Middle frontal gyrus (tissue), 1 donor: ENCODE measurements at regions not wholly inside any gene's neighbourhood (a gene's known extent, or its start where the extent isn't known, plus 50 kb on each side); places are given as distances from the start of the nearest gene placed in this dataset.

Experiments used
- DNase-seq: peaks from one replicate; pipeline ENCODE4 v3.0.0-alpha.2; 2015; ENCODE audit warnings: low spot score; ENCODE audit errors: extremely low spot score

DNA sequence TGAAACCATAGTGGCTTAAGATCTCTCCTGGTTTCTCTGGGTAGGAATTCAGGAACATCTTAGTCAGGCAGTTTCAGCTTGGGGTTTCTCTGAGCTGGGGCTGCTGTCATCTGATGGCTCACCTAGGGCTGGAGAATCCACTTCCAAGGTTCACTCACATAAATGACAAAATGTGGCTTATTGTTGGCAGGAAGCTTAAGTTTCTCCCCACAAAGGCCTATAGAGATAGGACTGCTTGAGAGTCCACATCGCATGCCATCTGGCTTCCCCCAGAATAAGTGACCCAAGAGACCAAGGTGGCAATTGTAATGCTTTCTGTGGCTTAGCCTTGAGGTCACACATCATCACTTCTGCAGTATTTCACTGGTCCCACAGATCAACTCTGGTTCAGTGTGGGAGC lies 131.4 kb downstream of the EDN1 start:
- DNase-seq: no peak

DNA sequence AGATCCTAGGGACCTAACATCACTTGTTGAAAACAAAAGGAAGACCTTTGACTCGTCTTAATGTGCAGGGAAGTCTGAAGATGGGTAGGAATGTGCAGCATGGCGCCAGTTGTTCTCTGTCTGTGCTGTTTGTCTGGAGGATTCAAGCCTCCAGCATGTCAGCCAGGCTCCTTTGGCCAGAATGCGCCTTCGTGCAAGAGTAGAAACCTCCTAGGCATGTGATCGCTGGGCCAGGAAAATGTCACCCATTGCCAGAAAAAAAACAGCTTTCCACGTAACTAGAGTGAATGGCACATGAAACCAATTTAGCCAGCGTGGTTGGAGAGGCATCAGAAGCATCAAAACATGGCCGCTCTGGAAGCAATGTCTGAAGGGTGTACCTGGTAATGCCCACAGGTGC lies 132.7 kb downstream of the EDN1 start:
- DNase-seq: no peak

DNA sequence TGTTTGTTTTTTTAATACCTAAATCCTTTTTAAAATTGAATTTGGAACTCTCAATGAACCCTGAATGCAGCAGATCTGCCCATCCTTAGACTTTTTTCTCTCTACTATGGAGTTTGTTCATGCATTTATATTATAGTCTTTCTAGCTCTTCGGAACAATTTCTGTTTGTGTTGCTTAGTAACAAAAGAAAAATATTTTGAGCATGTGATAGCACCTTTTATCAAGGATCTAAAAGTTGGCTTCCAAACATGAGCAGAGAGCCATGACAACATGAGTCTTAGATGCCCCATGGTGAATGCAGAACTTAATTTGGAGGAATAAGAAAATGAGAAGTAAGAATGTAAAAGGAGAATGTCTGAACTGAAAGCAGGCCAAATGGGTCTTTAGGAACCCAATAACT lies 133.7 kb downstream of the EDN1 start:
- DNase-seq: no peak

- DNase-seq: no peak
Observed at GRCh38 chr6:12426121-12426520, 136.0 kb downstream of the EDN1 start.

DNA sequence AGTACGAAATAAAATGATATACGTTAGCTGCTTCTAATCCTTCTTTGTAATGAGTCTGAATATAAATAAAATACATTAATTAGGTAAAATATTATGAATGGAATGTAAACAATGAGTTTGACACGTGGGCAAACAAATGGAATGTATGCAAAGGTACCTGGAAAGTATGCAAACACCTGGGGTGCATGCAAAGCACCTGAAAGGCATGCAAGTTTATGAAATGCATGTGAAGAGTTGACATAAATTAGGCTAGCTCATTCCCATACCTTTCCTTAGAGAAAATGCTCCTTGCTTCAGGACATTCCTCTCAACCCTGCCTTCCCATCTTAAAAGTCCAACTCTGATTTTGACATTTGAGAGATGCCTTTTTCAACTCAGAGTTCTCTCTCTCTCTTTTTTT lies 140.9 kb downstream of the EDN1 start:
- no peak for DNase-seq

DNA sequence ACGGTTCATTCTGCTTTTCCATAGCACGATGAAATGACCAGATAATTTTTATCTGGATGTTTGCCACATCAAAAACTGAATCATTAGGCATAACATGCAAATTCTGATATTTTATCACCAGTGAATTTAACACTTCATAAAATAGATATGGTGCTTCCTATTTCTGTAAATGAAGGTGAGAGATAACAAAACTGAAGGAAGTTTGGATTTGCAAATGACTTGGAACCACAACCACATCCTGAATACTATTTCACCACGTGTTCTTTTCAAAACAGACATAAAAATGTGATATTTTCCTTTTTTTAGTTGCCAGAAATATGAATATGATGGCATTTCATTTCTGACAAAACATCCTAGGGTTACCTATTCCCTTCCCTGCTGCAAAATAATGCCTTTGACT lies 146.1 kb downstream of the EDN1 start:
- no peak for DNase-seq

- DNase-seq: no peak
Observed at GRCh38 chr6:12436683-12437082, 146.5 kb downstream of the EDN1 start.

GRCh38 chr6:12439296-12439695 lies 149.1 kb downstream of the EDN1 start:
- no peak for DNase-seq

GRCh38 chr6:12440981-12441380 lies 150.8 kb downstream of the EDN1 start:
- DNase-seq: no peak

- no peak for DNase-seq
Observed at GRCh38 chr6:12442455-12442854, 152.3 kb downstream of the EDN1 start.

DNA sequence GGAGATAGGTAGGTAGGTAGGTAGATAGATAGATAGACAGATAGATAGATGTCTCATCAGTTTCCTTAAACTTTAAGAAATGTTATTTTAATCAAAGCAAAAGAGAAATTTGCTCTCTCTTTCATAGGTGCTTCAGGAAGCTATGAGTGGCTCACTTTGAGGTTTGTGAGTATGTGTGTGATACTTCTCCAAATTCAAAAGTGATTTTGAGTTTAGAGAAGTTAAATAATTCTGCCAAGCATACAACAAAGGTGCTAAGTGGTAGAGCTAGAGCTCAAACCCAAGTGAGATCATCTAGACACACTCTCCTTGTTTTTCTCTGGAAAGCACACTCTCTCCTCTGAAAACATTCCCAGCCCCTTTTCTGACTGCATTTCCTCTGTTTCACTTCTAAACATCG lies 156.2 kb downstream of the EDN1 start:
- no peak for DNase-seq

DNA sequence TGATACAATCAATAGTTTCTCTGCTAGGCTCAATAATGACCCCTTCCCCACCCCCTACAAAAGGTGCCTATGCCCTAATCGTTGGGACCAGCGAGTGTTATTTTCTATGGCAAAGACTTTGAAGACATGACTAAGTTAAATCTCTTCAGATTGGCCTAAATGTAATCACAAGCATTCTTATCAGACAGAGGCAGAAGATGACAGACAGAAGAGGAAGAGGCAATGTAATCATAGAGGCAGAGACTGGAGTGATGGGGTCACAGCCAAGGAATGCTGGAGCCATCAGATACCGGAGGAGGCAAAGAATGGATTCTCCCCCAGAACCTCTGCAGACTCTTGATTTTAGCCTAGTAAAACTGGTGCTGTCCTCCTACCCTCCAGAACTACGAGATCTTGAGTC lies 159.3 kb downstream of the EDN1 start:
- DNase-seq: no peak

DNA sequence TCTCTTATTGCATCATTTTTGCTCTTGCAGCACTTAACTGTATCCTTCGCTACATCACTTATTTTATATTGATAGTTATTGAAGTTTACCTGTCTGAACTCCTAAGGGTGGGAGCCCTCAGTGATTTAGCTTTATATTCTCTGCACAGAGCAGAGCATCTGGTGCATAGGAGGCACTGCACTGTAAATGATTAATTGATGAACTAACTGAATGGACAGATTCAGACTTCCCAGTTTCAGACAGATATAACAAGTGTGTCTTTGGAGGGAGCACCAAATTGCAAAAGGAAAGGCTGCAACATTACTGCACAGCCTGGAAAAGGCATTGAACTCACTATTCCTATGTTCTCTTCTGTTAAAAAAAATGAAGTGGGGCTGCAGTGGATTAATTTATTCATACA lies 160.3 kb downstream of the EDN1 start:
- DNase-seq: no peak

GRCh38 chr6:12456343-12456742 lies 166.2 kb downstream of the EDN1 start:
- no peak for DNase-seq

DNA sequence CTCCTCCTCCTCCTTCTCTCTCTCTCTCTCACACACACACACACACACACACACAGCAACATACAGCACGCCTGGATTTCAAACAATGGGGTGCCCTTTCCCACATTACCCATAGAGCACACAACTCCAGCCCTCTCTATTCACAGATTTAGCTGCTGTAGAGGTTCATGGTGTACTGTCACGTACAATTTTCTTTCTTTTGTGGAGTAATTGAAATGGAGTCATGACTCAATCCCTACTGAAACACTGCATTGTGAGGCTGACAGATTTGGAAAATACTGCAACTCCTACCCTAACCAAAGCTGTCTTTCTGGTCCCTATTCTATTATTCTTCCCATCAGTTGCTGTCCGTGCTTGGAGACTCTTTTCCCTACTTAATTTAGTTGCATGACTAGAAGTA lies 166.9 kb downstream of the EDN1 start:
- no peak for DNase-seq

- no peak for DNase-seq
Observed at GRCh38 chr6:12458558-12458957, 168.4 kb downstream of the EDN1 start.

DNA sequence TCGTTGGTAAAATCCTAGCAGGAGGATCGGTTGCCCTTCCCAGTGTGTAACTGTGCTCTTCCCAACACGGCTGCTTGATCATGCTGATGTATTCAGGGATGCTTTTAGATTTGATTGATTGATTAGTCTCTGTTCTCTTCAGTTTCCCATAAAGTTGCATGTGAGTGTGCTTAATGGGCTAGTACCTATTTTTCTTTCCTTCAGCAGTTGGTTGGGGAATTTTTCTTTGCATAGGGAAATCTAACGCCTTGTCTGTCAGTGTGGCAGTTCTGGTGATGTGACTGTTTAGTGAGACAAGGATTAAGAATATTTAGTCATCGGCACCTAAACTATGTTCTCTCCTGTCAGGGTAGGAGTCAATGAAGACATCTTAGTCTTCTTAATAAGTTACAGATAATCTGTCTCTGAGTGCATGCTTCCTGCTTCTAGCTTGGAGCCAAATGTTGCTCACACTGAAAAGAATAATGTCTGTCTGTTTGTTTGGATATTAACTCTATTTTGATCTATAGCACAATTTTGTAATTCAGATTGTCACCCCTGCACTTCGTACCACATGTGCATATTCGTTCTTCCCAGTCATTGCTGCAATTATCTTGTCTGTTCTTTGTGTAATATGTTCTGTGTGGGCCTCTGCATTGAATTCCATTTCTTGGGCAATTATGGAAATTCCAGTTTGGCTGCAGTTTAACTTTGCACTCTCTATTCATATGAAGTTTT lies 169.9 kb downstream of the EDN1 start:
- no peak for DNase-seq

DNA sequence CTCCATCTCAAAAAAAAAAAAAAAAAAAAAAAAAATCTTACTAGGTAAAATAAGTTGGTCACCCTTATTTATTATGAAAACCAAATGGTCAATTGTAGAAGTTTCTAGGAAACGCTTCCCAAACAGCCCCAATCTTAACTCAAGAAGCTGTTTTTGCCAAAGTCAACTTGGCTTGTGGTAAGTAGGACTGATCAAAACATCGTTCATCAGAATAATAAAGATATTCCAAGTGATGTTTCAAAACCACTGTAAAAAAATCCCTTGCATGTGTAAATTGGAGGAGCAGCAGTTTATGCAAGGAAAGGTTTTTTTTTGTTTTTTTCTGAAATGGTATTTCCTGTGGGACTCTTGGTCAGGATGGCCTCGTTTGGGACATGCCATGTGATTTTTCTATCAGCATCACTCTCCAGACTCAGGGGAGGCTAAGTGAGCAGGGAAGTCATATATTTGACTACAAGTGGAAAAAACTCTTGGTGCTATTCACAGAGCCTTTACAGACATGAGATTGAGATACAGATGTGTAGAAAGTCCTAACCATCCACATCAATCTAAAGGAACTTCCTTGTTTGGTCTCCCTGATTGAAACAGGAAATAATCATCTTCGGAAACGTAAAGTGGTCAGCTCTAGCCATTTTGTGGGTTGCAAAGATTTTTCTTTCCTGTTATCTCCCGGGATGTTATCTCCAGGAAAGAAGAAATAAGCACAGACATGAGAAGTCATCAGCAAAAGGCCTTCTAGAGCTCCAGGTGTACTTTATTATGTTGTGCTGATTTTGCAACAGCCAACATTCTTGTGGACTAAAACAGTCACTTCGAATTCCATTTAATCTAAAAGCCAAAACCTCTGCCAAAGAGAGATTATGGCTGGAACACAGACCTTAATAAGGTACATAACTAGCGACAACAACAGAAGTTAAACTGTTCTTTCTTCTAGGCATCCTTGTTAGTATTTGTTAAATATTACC lies 177.8 kb downstream of the EDN1 start:
- no peak for DNase-seq

DNA sequence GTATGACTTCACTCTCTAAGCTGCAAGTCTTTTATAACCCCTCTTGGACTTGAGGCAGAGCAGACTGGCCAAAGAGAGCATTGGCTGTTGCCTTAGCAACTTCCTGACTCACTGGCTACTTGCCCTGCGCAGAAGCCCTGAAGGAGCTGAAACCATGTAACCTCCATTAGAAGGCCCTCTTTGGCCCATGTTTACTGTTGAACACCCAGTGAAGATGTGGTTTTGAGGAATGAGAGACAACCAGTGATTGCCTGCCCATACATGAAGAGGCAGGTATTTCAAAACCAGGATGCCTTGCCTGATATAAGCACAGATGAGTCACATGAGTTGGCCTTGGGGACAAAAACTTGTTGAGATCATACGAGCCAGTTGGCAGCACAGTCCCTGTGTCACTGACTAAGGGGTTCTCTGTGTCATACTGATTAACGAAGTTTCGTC lies 182.5 kb downstream of the EDN1 start:
- no peak for DNase-seq

GRCh38 chr6:12473494-12473893 lies 183.3 kb downstream of the EDN1 start:
- no peak for DNase-seq

DNA sequence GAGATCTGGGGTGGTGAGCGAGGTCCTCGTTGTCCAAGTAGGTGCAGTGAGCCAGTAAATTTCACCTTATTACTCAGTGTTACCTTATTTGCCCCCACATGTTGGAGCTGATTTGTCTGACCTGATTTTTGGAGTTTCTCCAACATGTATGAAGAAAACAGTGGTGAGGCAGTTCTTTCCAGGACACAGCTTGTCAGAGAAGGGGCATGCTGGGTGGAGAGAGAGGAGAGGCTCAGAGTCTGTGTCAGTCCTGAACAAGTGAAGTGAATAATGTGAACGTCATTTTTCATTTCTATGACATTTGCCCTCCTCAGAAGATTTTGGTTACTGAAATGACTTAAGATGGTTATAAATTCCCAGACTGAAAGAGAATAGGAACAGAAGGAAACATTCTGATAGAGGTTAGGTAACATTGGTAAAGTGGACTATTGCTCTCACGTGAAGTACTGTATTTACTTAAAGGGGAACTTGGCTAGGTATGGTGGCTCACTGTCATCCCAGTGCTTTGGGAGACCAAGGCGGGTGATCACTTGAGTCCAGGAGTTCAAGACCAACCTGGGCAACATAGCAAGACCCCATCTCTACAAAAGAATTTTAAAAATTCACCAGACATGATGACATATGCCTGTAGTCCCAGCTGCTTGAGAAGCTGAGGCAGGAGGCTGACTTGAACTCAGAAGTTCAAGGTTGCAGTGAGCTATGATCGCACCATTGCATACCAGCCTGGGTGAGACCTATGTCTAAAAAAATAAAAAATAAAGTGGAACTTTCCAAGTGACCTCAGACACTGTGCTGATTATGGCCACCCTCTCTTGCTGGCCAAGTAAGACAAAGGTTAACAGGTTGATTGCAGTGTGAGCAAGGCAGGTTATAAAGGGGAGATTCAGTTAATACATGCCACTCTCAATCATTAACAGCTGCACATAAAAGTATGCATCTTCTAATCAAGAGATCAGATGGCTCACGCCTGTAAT lies 184.3 kb downstream of the EDN1 start:
- DNase-seq: no peak
